Lower leg skin (tissue), 4 donors: ENCODE measurements at regions not wholly inside any gene's neighbourhood (a gene's known extent, or its start where the extent isn't known, plus 50 kb on each side); places are given as distances from the start of the nearest gene placed in this dataset.
"Not testable (repeated sequence)": the region's sequence is repeated elsewhere in the genome, so short reads cannot be mapped to it uniquely, and the experiment has no call there.

Experiments
- DNase-seq, 2 donors: peaks; one replicate each; pipeline ENCODE4 v3.0.0-alpha.2; 2019; ENCODE audit warnings: low spot score in 2 of 2
- H3K4me3 ChIP-seq: fragments of 200-600 bp; sonication (generic); 2 replicates; pipeline ENCODE4 v1.5.1; 2017; ENCODE audit warnings: mild to moderate bottlenecking, low read depth; ENCODE audit not compliant: poor library complexity, severe bottlenecking
- CTCF ChIP-seq, 3 donors: fragments of 450-650 bp; IDR thresholded peaks; one replicate each; pipeline ENCODE4 v1.5.1; 2016; ENCODE audit warnings: antibody characterized with exemption in 3 of 3, mild to moderate bottlenecking in 3 of 3, moderate library complexity in 2 of 3
- POLR2A ChIP-seq, 2 donors: fragments of 450-650 bp; IDR thresholded peaks; one replicate each; pipeline ENCODE4 v1.6.1; 2016 to 2017; ENCODE audit warnings: antibody characterized with exemption in 2 of 2, mild to moderate bottlenecking in 1 of 2, moderate library complexity in 1 of 2
- WGBS, 2 donors: methylation state at CpG; one replicate each; pipeline ENCODE4 v1.1.5; 2018; 5-methylcytosine and 5-hydroxymethylcytosine counted together
- intact Hi-C: fragments of 100-400 bp; cut with DNase I; formaldehyde crosslinking; loops from one replicate; pipeline ENCODE4 v1.15.0; 2023; ENCODE audit warnings: low total_unique reads

DNA sequence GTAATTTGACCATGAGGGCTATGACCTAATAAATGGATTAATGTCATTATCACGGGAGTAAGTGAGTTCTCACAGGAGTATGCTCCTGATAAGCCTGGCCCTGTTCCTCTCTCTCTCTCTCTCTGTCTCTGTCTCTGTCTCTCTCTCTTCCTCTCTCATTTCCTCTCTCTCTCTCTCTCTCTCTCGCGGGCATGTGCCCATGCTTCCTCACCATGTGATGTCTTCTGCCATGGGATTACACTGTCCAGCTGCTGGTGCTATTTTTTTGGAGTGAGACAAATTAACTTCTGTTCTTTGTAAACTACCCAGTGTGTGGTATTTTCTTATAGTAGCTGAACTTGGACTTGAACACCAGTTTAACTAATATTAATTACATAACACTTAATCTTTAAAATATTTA, 374.3 kb upstream of the GJE1 start:
- intact Hi-C loops: no loop called here

DNA sequence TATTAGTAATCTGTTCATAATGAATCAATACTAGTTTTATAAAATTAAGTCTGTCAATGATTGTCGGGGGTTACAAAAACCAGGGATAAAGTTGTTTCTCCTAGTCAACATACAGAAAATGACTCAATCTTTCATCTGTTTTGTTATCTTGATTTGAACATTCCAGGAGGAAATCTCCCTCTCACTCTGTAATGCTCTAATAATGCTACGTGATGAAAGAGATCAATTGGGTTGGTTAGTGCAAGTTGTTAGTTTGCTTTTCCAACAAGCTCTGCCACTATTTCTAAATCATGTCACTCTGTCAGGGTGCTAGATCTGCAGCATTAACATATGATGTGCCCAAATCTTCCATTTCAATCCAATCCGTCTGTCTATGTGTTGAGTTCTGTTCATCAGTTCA, 379.5 kb upstream of the GJE1 start:
- TF ChIP-seq CTCF (IDR thresholded peaks at IDR 0.05) (no peak), POLR2A (IDR thresholded peaks at IDR 0.05) (no peak)
- intact Hi-C loops: no loop called here
- 80 to 82% methylated on average over 3 of the region's 3 CpGs for WGBS, 2 donors
- no peak overlapping the region for H3K4me3 ChIP-seq
- DNase-seq: no peak

More for the DNA sequence above, 374.3 kb upstream of the GJE1 start:
- TF ChIP-seq POLR2A (IDR thresholded peaks at IDR 0.05) (no peak), CTCF (IDR thresholded peaks at IDR 0.05) (no peak)
- no peak overlapping the region for H3K4me3 ChIP-seq
- 77 to 86% methylated on average over 3 of the region's 3 CpGs for WGBS, 2 donors
- no peak for DNase-seq

DNA sequence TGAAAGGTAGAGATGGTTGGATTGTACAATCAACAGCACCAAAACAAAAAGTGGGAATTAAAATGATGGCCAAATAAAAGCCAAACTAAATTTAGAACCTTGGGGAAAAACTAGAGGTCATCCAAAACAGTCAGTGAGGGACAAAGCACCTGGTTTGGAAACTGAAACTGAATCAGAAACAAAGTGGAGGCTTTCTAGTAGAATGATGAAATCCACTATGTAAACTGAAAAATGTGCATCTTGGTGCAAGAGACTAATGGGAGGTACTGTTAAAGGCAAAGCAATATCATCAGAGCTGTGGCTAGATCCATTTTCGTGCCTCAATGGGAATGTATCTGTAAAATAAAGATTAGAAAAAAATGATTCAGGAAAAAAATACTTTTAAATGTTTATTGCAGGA, 380.0 kb upstream of the GJE1 start:
- TF ChIP-seq POLR2A (IDR thresholded peaks at IDR 0.05) (no peak), CTCF (IDR thresholded peaks at IDR 0.05) (no peak)
- intact Hi-C loops: no loop called here
- H3K4me3 ChIP-seq: no peak overlapping the region
- 74 to 86% methylated on average over 1 of the region's 1 CpG for WGBS, 2 donors
- DNase-seq: no peak

DNA sequence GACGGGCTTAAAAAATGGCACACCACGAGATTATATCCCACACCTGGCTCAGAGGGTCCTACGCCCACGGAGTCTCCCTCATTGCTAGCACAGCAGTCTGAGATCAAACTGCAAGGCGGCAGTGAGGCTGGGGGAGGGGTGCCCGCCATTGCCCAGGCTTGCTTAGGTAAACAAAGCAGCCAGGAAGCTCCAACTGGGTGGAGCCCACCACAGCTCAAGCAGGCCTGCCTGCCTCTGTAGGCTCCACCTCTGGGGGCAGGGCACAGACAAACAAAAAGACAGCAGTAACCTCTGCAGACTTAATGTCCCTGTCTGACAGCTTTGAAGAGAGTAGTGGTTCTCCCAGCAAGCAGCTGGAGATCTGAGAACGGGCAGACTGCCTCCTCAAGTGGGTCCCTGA, 386.4 kb upstream of the GJE1 start:
- H3K4me3 ChIP-seq, DNase-seq, intact Hi-C loops: not testable (repeated sequence)
- 78 to 82% methylated on average over 7 of the region's 7 CpGs for WGBS, 2 donors

- intact Hi-C loops: no loop called here
- DNase-seq: no peak
- H3K4me3 ChIP-seq: no peak overlapping the region
- TF ChIP-seq POLR2A (IDR thresholded peaks at IDR 0.05) (no peak), CTCF (IDR thresholded peaks at IDR 0.05) (no peak)
- WGBS, 2 donors: 42 to 54% methylated on average over 3 of the region's 3 CpGs
These were observed 387.8 kb upstream of the GJE1 start for GRCh38 chr6:141744971-141745370.

DNA sequence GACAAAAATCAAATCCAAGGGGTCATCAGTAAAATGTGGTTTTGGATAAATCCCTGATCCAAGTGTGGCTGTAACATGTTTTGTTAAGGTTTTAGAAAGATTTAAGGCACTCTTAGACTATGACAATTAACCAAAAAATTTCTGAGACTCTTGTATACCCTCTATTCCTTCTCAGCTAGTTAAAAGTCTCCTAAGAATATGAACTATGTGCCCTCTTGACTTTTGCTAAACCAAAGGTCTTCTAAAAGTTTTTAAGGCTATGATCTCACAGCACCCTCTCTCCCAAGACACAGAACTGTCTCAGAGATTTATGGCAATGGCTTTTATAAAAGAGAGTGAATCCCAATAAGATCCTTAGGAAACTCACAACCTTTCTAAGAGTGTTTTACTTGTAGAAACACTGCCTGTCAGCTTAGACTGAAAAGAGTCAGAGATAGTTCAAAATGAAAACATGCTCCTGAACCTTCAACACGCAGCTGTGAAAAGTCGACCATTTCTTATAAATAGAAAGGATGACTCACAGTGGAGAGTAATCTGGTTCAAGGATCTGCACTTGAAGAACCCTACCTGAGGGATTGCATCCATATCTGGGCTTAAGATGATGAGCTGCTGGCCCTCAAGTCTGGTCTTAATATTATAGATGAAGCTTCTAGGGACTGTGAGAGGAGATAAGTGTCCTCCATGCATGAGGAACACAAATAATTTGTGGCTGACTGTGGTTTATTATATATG, 388.4 kb upstream of the GJE1 start:
- no peak for DNase-seq
- intact Hi-C loops: no loop called here
- no peak overlapping the region for H3K4me3 ChIP-seq
- TF ChIP-seq POLR2A (IDR thresholded peaks at IDR 0.05): no peak
- TF ChIP-seq CTCF (IDR thresholded peaks at IDR 0.05): no peak
- 70 to 72% methylated on average over 2 of the region's 2 CpGs for WGBS, 2 donors
